BLaER1 (cell line): ENCODE measurements at regions not wholly inside any gene's neighbourhood (a gene's known extent, or its start where the extent isn't known, plus 50 kb on each side); places are given as distances from the start of the nearest gene placed in this dataset.

Experiments
- H3K27ac ChIP-seq: shearing (Covaris generic); formaldehyde crosslinking; 2 replicates; pipeline ENCODE4 v1.8.1; 2022
- H3K27me3 ChIP-seq: shearing (Covaris generic); formaldehyde crosslinking; 2 replicates; pipeline ENCODE4 v1.8.1; 2022
- H3K36me3 ChIP-seq: shearing (Covaris generic); formaldehyde crosslinking; 2 replicates; pipeline ENCODE4 v1.8.1; 2022
- H3K4me1 ChIP-seq: shearing (Covaris generic); formaldehyde crosslinking; 2 replicates; pipeline ENCODE4 v1.8.1; 2022
- H3K4me2 ChIP-seq: shearing (Covaris generic); formaldehyde crosslinking; 2 replicates; pipeline ENCODE4 v1.8.1; 2022
- H3K4me3 ChIP-seq: shearing (Covaris generic); formaldehyde crosslinking; 2 replicates; pipeline ENCODE4 v1.8.1; 2022
- H3K9ac ChIP-seq: shearing (Covaris generic); formaldehyde crosslinking; 2 replicates; pipeline ENCODE4 v1.8.1; 2022
- H3K9me3 ChIP-seq: shearing (Covaris generic); formaldehyde crosslinking; 2 replicates; pipeline ENCODE4 v1.8.1; 2022
- H4K20me1 ChIP-seq: shearing (Covaris generic); formaldehyde crosslinking; 2 replicates; pipeline ENCODE4 v1.8.1; 2022
- Cebpa-rat ChIP-seq: shearing (Covaris generic); IDR thresholded peaks from 2 replicates; pipeline ENCODE4 v1.8.1; 2022

GRCh38 chr6:104585646-104586045, 274.1 kb downstream of the HACE1 start:
- TF ChIP-seq Cebpa-rat, result no peak
- H3K27ac ChIP-seq, result no peak overlapping the region

GRCh38 chr6:104580452-104580851, 279.3 kb downstream of the HACE1 start:
- H3K4me2 ChIP-seq, result no peak overlapping the region
- H3K9me3 ChIP-seq, result no peaks in the 10 kb centered on the region
- no peaks in the 10 kb centered on the region for H3K36me3 ChIP-seq
- no peak overlapping the region for H3K4me3 ChIP-seq
- no peaks in the 10 kb centered on the region for H3K27me3 ChIP-seq
- no peak overlapping the region for H3K9ac ChIP-seq
- H3K27ac ChIP-seq, result no peak overlapping the region
- TF ChIP-seq Cebpa-rat, result no peak
- no peaks in the 10 kb centered on the region for H3K4me1 ChIP-seq
- no peaks in the 10 kb centered on the region for H4K20me1 ChIP-seq

More at GRCh38 chr6:104585646-104586045, 274.1 kb downstream of the HACE1 start:
- H3K36me3 ChIP-seq, result no peaks in the 10 kb centered on the region
- no peak overlapping the region for H3K4me2 ChIP-seq
- H3K4me3 ChIP-seq, result no peak overlapping the region
- H3K4me1 ChIP-seq, result no peaks in the 10 kb centered on the region
- no peak overlapping the region for H3K9ac ChIP-seq
- no peaks in the 10 kb centered on the region for H3K27me3 ChIP-seq
- H3K9me3 ChIP-seq, result no peaks in the 10 kb centered on the region
- H4K20me1 ChIP-seq, result no peaks in the 10 kb centered on the region

GRCh38 chr6:104579310-104579863, 280.3 kb downstream of the HACE1 start:
- H3K27ac ChIP-seq, result no peak overlapping the region
- no peak overlapping the region for H3K4me2 ChIP-seq
- H3K9me3 ChIP-seq, result no peaks in the 10 kb centered on the region
- no peaks in the 10 kb centered on the region for H3K27me3 ChIP-seq
- no peak overlapping the region for H3K9ac ChIP-seq
- no peaks in the 10 kb centered on the region for H3K36me3 ChIP-seq
- no peak for TF ChIP-seq Cebpa-rat
- H3K4me3 ChIP-seq, result no peak overlapping the region
- H4K20me1 ChIP-seq, result no peaks in the 10 kb centered on the region
- H3K4me1 ChIP-seq, result no peaks in the 10 kb centered on the region

DNA sequence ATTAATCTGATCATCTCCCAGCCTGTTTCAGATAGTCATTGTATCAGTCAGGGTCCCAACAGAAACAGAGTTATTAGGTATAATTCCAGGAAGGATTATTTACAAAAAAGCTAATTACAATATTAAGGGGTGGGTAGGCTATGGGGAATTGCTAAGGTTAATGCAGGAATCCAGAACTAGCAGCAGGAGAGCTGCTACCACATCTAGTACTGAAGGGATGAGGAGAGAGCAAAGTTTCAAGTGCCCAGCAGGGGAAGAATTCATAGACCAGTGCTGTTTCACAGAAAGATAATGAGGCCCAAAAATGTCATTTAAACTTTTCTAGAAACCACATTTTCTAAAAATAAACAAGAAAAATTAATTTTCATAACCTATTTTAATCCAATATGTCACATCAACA, 284.2 kb downstream of the HACE1 start:
- no peak overlapping the region for H3K4me2 ChIP-seq
- no peaks in the 10 kb centered on the region for H3K27me3 ChIP-seq
- no peaks in the 10 kb centered on the region for H3K9me3 ChIP-seq
- no peaks in the 10 kb centered on the region for H3K36me3 ChIP-seq
- H4K20me1 ChIP-seq, result no peaks in the 10 kb centered on the region
- no peak overlapping the region for H3K9ac ChIP-seq
- no peak overlapping the region for H3K27ac ChIP-seq
- H3K4me1 ChIP-seq, result no peaks in the 10 kb centered on the region
- TF ChIP-seq Cebpa-rat, result no peak
- H3K4me3 ChIP-seq, result no peak overlapping the region

- H3K27ac ChIP-seq, result no peak overlapping the region
- no peak overlapping the region for H3K4me2 ChIP-seq
- no peak for TF ChIP-seq Cebpa-rat
- no peaks in the 10 kb centered on the region for H3K9me3 ChIP-seq
- no peak overlapping the region for H3K4me3 ChIP-seq
- H3K36me3 ChIP-seq, result no peaks in the 10 kb centered on the region
- H3K9ac ChIP-seq, result no peak overlapping the region
- no peaks in the 10 kb centered on the region for H3K27me3 ChIP-seq
- no peaks in the 10 kb centered on the region for H3K4me1 ChIP-seq
- no peaks in the 10 kb centered on the region for H4K20me1 ChIP-seq
These were observed 285.5 kb downstream of the HACE1 start for GRCh38 chr6:104574135-104574750.

DNA sequence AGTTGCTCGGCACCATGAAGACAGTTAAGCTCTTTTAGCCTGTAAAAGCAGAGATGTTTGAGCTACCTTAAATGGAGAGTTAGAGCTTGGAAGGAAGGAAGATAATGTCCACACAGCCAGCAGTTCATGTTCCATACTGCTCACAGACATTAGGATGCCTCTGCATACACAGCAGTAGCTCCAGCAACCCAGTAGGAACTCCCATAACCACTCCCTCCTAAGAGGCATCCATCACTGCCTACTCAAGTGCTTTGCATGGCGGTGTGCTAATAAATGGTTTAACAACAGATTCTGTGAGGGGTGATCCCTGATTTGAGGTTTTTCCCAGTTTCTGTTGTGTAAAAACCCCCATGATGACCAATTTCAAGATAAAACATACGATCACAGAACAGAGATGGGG, 286.4 kb downstream of the HACE1 start:
- TF ChIP-seq Cebpa-rat, result no peak

DNA sequence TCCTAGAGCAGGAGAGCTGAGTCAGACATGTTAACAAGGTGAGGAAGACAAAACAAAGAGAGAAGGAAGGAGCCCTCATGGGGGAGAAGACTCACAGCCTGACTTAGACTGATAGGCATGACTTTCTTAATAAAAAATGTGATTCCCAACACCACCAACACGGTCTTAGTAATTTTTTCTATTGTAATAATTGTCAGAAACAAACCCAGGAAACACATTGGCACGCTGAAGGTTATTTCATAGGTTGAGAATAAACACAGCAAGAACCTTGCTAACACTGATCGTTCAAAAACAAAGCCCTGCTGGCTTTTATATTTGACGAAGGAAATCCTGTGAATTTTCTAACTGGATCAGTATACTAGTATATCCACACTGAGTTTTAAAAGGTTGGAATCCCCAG, 286.8 kb downstream of the HACE1 start:
- H4K20me1 ChIP-seq, result no peaks in the 10 kb centered on the region
- no peaks in the 10 kb centered on the region for H3K4me1 ChIP-seq
- no peaks in the 10 kb centered on the region for H3K36me3 ChIP-seq
- no peak overlapping the region for H3K4me2 ChIP-seq
- H3K4me3 ChIP-seq, result no peak overlapping the region
- H3K9ac ChIP-seq, result no peak overlapping the region
- H3K27me3 ChIP-seq, result no peaks in the 10 kb centered on the region
- no peaks in the 10 kb centered on the region for H3K9me3 ChIP-seq
- H3K27ac ChIP-seq, result no peak overlapping the region
- no peak for TF ChIP-seq Cebpa-rat

More for the DNA sequence above, 286.4 kb downstream of the HACE1 start:
- Histone ChIP-seq H3K27ac (no peak overlapping the region), H3K4me2 (no peak overlapping the region), H3K36me3 (no peaks in the 10 kb centered on the region), H3K9ac (no peak overlapping the region), H4K20me1 (no peaks in the 10 kb centered on the region), H3K4me3 (no peak overlapping the region), H3K27me3 (no peaks in the 10 kb centered on the region), H3K4me1 (no peaks in the 10 kb centered on the region), H3K9me3 (no peaks in the 10 kb centered on the region)

- Histone ChIP-seq H3K4me2 (no peak overlapping the region), H4K20me1 (no peaks in the 10 kb centered on the region), H3K9me3 (no peaks in the 10 kb centered on the region), H3K27ac (no peak overlapping the region), H3K27me3 (no peaks in the 10 kb centered on the region), H3K9ac (no peak overlapping the region), H3K36me3 (no peaks in the 10 kb centered on the region), H3K4me3 (no peak overlapping the region), H3K4me1 (no peaks in the 10 kb centered on the region)
- no peak for TF ChIP-seq Cebpa-rat
These were observed 293.3 kb downstream of the HACE1 start for GRCh38 chr6:104566411-104566810.

DNA sequence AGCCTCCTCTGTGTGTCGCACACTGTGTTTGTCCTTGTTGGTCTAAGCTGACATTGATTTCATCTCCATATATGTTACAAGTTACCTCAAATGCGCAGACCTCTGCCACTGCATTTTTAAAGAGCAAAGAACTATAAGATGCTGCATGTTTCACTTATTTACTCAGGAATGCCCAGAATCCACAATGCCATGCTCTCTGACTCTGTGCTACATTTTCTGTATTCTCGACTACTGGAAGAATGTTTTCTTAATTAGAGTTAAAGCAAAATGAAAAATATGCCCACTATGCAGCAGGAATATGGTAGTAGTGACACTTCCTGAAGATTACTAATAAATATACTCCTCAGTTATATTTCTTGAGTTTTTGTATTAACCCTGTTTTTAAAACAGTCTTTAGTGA, 296.4 kb downstream of the HACE1 start:
- H3K27ac ChIP-seq, result no peak overlapping the region
- H3K27me3 ChIP-seq, result no peaks in the 10 kb centered on the region
- TF ChIP-seq Cebpa-rat, result no peak

DNA sequence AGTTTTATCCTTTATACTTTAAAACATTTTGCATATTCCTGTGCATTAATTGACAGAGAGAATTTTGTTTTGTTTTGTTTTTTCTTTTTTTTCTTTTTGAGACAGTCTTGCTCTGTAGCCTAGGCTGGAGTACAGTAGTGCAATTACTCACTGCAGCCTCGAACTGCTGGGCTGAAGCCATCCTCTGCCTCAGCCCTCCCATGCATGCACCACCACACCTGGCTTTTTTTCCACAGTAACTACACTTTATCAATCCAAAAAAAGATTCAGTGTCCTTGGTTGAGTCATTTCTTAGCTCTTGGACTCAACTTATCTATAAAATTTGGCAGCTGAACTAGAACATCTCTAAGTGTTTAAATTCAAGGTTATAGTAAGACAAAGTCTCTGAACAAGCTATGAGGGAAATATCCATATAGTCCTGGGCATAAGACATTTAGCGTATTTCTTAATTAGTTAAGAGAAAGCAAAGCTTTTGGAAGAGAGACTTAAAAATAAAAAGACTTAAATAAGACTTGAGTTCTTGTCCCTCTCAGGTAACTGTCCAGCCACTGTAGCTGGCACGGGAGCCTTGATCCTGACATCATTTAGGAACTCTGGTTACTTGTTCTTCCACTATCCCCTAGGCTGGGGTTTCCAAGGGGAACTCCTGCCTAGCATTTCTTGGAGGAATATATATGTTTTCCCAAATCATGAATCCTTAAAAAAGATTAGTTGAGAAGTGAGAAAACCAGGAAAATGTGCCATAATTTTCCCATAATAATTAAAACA, 300.1 kb downstream of the HACE1 start:
- Histone ChIP-seq H3K27ac (no peak overlapping the region), H3K9me3 (no peaks in the 10 kb centered on the region), H3K27me3 (no peaks in the 10 kb centered on the region), H3K36me3 (no peaks in the 10 kb centered on the region), H3K4me1 (no peaks in the 10 kb centered on the region), H3K9ac (no peak overlapping the region), H3K4me2 (no peak overlapping the region), H3K4me3 (no peak overlapping the region), H4K20me1 (no peaks in the 10 kb centered on the region)
- no peak for TF ChIP-seq Cebpa-rat

More for the DNA sequence above, 296.4 kb downstream of the HACE1 start:
- Histone ChIP-seq H3K4me1 (no peaks in the 10 kb centered on the region), H3K9me3 (no peaks in the 10 kb centered on the region), H3K4me3 (no peak overlapping the region), H3K36me3 (no peaks in the 10 kb centered on the region), H4K20me1 (no peaks in the 10 kb centered on the region), H3K4me2 (no peak overlapping the region), H3K9ac (no peak overlapping the region)
